Nephron (organoid): ENCODE measurements at regions not wholly inside any gene's neighbourhood (a gene's known extent, or its start where the extent isn't known, plus 50 kb on each side); places are given as distances from the start of the nearest gene placed in this dataset.

Experiments
- H3K27ac Mint-ChIP-seq, 3 experiments: 2 replicates each; pipeline ENCODE4 v1.8.0; 2020; ENCODE audit warnings: mixed read lengths in 3 of 3, mild to moderate bottlenecking in 2 of 3, moderate library complexity in 1 of 3
- H3K27me3 Mint-ChIP-seq: 2 replicates; pipeline ENCODE4 v1.8.0; 2021; ENCODE audit warnings: low read depth, mild to moderate bottlenecking, moderate library complexity, mixed read lengths
- H3K36me3 Mint-ChIP-seq: 2 replicates; pipeline ENCODE4 v1.8.0; 2020; ENCODE audit warnings: low read depth, mixed read lengths
- H3K4me1 Mint-ChIP-seq: 2 replicates; pipeline ENCODE4 v1.8.0; 2020; ENCODE audit warnings: mixed read lengths
- H3K4me3 Mint-ChIP-seq, 3 experiments: 2 replicates each; pipeline ENCODE4 v1.8.0; 2020; ENCODE audit warnings: mild to moderate bottlenecking in 3 of 3, mixed read lengths in 3 of 3, moderate library complexity in 2 of 3
- H3K9me3 Mint-ChIP-seq: 2 replicates; pipeline ENCODE4 v1.8.0; 2020; ENCODE audit warnings: mixed read lengths
- CTCF ChIP-seq, 3 experiments: fragments of 200-600 bp; sonication (generic); IDR thresholded peaks; one replicate each; pipeline ENCODE4 v1.5.0; 2021; ENCODE audit warnings: antibody characterized with exemption in 3 of 3; ENCODE audit not compliant: unreplicated experiment in 3 of 3

GRCh38 chr4:14184767-14185166 is 557.2 kb upstream of the BOD1L1 start:
- Mint-ChIP-seq H3K4me1 (peaks cover 19% of the 10 kb centered on the region), H3K36me3 (no peaks in the 10 kb centered on the region)

GRCh38 chr4:14188214-14188613 is 560.7 kb upstream of the BOD1L1 start:
- H3K27me3 Mint-ChIP-seq = peaks cover 30% of the 10 kb centered on the region
- H3K27ac Mint-ChIP-seq = no peak overlapping the region
- H3K9me3 Mint-ChIP-seq = no peaks in the 10 kb centered on the region
- no peak overlapping the region for H3K4me3 Mint-ChIP-seq
- no peaks in the 10 kb centered on the region for H3K36me3 Mint-ChIP-seq
- TF ChIP-seq CTCF (IDR thresholded peaks at IDR 0.05; ENCODE audit: unreplicated experiment in 3 of 3) = no peak
- H3K4me1 Mint-ChIP-seq = peaks cover 11% of the 10 kb centered on the region

More at GRCh38 chr4:14184767-14185166, 557.2 kb upstream of the BOD1L1 start:
- Mint-ChIP-seq H3K27ac (no peak overlapping the region), H3K9me3 (no peaks in the 10 kb centered on the region), H3K4me3 (no peak overlapping the region), H3K27me3 (peaks cover 28% of the 10 kb centered on the region)
- TF ChIP-seq CTCF (IDR thresholded peaks at IDR 0.05; ENCODE audit: unreplicated experiment in 3 of 3) = no peak

DNA sequence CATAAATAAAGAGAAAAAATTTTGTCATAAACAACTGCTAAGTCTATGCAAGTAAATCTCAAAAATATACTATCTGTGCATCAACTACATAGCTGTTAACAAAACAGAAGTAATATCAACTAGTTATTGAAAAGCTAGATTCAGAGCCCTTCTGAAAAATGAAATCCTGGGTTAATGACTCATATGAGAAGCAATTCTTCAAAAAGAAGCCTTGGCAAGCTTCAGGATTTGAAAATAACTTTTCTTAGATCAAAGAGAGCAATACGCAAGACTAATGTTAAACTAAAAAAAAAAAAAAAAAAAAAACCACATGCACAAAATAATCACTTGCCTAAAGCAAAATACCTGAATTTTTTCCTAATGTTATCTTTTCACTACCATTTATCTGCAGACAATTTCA is 566.1 kb upstream of the BOD1L1 start:
- no peak overlapping the region for H3K4me3 Mint-ChIP-seq
- H3K4me1 Mint-ChIP-seq = no peaks in the 10 kb centered on the region
- no peak overlapping the region for H3K27ac Mint-ChIP-seq
- peaks cover 17% of the 10 kb centered on the region for H3K27me3 Mint-ChIP-seq
- H3K9me3 Mint-ChIP-seq = no peaks in the 10 kb centered on the region
- no peak for TF ChIP-seq CTCF (IDR thresholded peaks at IDR 0.05; ENCODE audit: unreplicated experiment in 3 of 3)
- H3K36me3 Mint-ChIP-seq = no peaks in the 10 kb centered on the region

GRCh38 chr4:14196131-14196530 is 568.6 kb upstream of the BOD1L1 start:
- TF ChIP-seq CTCF (IDR thresholded peaks at IDR 0.05; ENCODE audit: unreplicated experiment in 3 of 3) = no peak
- no peaks in the 10 kb centered on the region for H3K36me3 Mint-ChIP-seq
- H3K9me3 Mint-ChIP-seq = no peaks in the 10 kb centered on the region
- H3K27me3 Mint-ChIP-seq = peaks cover 2% of the 10 kb centered on the region
- H3K4me1 Mint-ChIP-seq = no peaks in the 10 kb centered on the region
- no peak overlapping the region for H3K27ac Mint-ChIP-seq
- H3K4me3 Mint-ChIP-seq = no peak overlapping the region

DNA sequence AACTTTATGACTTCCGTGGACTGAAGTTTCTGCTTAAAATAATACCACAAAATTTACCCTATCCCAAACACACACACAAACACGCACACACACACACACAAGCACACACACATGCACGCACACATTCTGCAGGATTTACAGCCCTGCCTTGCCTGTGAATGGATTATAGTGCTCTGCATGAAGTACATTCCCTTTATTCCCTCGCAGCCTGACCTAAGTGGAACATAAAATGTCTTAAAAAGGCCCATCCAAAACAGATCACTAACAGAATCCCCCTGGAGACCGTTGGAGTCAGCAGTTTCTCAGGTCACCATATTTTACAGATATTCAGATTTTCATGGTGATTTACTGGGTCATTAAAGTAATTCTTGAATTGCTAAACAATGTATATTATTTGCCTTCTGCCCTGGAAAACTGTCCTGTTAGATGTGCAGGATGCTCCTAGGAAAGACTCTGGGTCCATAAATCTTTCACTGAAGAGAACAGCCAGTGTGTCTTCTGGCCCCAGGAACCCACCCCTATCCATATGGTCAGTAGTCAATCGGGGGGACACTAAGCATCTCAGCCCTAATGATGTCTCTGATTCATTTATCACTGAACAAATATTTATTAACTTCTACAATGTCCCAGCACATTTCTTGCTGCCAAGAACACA is 587.7 kb upstream of the BOD1L1 start:
- Mint-ChIP-seq H3K4me3 (no peak overlapping the region), H3K4me1 (no peaks in the 10 kb centered on the region), H3K27ac (no peak overlapping the region), H3K9me3 (peaks cover 16% of the 10 kb centered on the region), H3K36me3 (no peaks in the 10 kb centered on the region), H3K27me3 (no peaks in the 10 kb centered on the region)
- TF ChIP-seq CTCF (IDR thresholded peaks at IDR 0.05; ENCODE audit: unreplicated experiment in 3 of 3) = no peak

- TF ChIP-seq CTCF (IDR thresholded peaks at IDR 0.05; ENCODE audit: unreplicated experiment in 3 of 3) = no peak
- H3K36me3 Mint-ChIP-seq = no peaks in the 10 kb centered on the region
- no peak overlapping the region for H3K27ac Mint-ChIP-seq
- no peak overlapping the region for H3K4me3 Mint-ChIP-seq
- no peaks in the 10 kb centered on the region for H3K27me3 Mint-ChIP-seq
- H3K4me1 Mint-ChIP-seq = no peaks in the 10 kb centered on the region
- H3K9me3 Mint-ChIP-seq = peaks cover 13% of the 10 kb centered on the region
Observed at GRCh38 chr4:14217401-14217800, 589.9 kb upstream of the BOD1L1 start.
